ENCODE measurements at regions not wholly inside any gene's neighbourhood (a gene's known extent, or its start where the extent isn't known, plus 50 kb on each side); places are given as distances from the start of the nearest gene placed in this dataset.

GRCh38 chr19:30711296-30711695 is 339.1 kb downstream of the ZNF536 start:
- TF ChIP-seq CTCF (IDR thresholded peaks at IDR 0.05): no peak
- H3K4me1 ChIP-seq (ENCODE audit: low read depth): no peaks in the 10 kb centered on the region
- no peak for ATAC-seq
- no peaks in the 10 kb centered on the region for H3K36me3 ChIP-seq (ENCODE audit: low read depth)
- intact Hi-C loops (cut with DNase I, micrococcal nuclease): no loop called here
- H3K9me3 ChIP-seq: no peaks in the 10 kb centered on the region
- H3K4me3 ChIP-seq: no peak overlapping the region
- no peak for DNase-seq

GRCh38 chr19:30710721-30711120 is 338.5 kb downstream of the ZNF536 start:
- no peak for TF ChIP-seq CTCF (IDR thresholded peaks at IDR 0.05)
- H3K4me1 ChIP-seq (ENCODE audit: low read depth): no peaks in the 10 kb centered on the region
- no peak for ATAC-seq
- intact Hi-C loops (cut with DNase I, micrococcal nuclease): no loop called here
- no peaks in the 10 kb centered on the region for H3K9me3 ChIP-seq
- no peak for DNase-seq
- H3K36me3 ChIP-seq (ENCODE audit: low read depth): no peaks in the 10 kb centered on the region
- no peak overlapping the region for H3K4me3 ChIP-seq

- ATAC-seq (no peak), DNase-seq (no peak)
- intact Hi-C loops (cut with DNase I, micrococcal nuclease): no loop called here
- Histone ChIP-seq H3K9me3 (no peaks in the 10 kb centered on the region), H3K4me3 (no peak overlapping the region), H3K36me3 (ENCODE audit: low read depth) (no peaks in the 10 kb centered on the region), H3K4me1 (ENCODE audit: low read depth) (no peaks in the 10 kb centered on the region)
- TF ChIP-seq CTCF (IDR thresholded peaks at IDR 0.05): no peak
These were observed 336.4 kb downstream of the ZNF536 start for GRCh38 chr19:30708416-30709178.

- H3K9me3 ChIP-seq: no peaks in the 10 kb centered on the region
- H3K36me3 ChIP-seq (ENCODE audit: low read depth): no peaks in the 10 kb centered on the region
- intact Hi-C loops (cut with DNase I, micrococcal nuclease): no loop called here
- TF ChIP-seq CTCF (IDR thresholded peaks at IDR 0.05): no peak
- ATAC-seq (no peak), DNase-seq (no peak)
- no peaks in the 10 kb centered on the region for H3K4me1 ChIP-seq (ENCODE audit: low read depth)
- no peak overlapping the region for H3K4me3 ChIP-seq
These were observed 332.7 kb downstream of the ZNF536 start for GRCh38 chr19:30704771-30705330.

- H3K4me1 ChIP-seq (ENCODE audit: low read depth): no peaks in the 10 kb centered on the region
- no peak for TF ChIP-seq CTCF (IDR thresholded peaks at IDR 0.05)
- no peaks in the 10 kb centered on the region for H3K9me3 ChIP-seq
- DNase-seq (no peak), ATAC-seq (no peak)
- no peaks in the 10 kb centered on the region for H3K36me3 ChIP-seq (ENCODE audit: low read depth)
- no peak overlapping the region for H3K4me3 ChIP-seq
- intact Hi-C loops (cut with DNase I, micrococcal nuclease): no loop called here
These were observed 331.5 kb downstream of the ZNF536 start for GRCh38 chr19:30703645-30704044.
